ENCODE measurements at regions not wholly inside any gene's neighbourhood (a gene's known extent, or its start where the extent isn't known, plus 50 kb on each side); places are given as distances from the start of the nearest gene placed in this dataset.
"Not testable (repeated sequence)": the region's sequence is repeated elsewhere in the genome, so short reads cannot be mapped to it uniquely, and the experiment has no call there.

- POLR2A ChIA-PET, result not testable (repeated sequence)
These were observed 173.4 kb downstream of the ZNF37A start for GRCh38 chr10:38267555-38267954.

GRCh38 chr10:38271031-38271430 is 176.9 kb downstream of the ZNF37A start:
- H3K4me2 ChIP-seq (ENCODE audit: control insufficient read depth, insufficient read depth); DNase-seq (ENCODE audit: low read depth, low spot score); H3K27me3 ChIP-seq (replicated peaks in 1 of 2; ENCODE audit: control insufficient read depth in 2 of 2, insufficient read depth in 2 of 2, low read length in 1 of 2); H3K4me3 ChIP-seq; H4K20me1 ChIP-seq (ENCODE audit: control insufficient read depth, insufficient read depth); H3K4me1 ChIP-seq (ENCODE audit: control insufficient read depth, insufficient read depth, low read length); intact Hi-C loops (cut with micrococcal nuclease; ENCODE audit: unreplicated experiment); H3K9ac ChIP-seq (ENCODE audit: control insufficient read depth, insufficient read depth, low read length); H3K36me3 ChIP-seq (ENCODE audit: control insufficient read depth in 2 of 2, insufficient read depth in 2 of 2, low read length in 1 of 2); FAIRE-seq; RAD21 ChIA-PET (ENCODE audit: unreplicated experiment); BruUV-seq (replicated peaks); H2AFZ ChIP-seq (ENCODE audit: control insufficient read depth, low read depth, low read length); SMC1A ChIA-PET (ENCODE audit: uncharacterized antibody, unreplicated experiment); H3K79me2 ChIP-seq (ENCODE audit: control insufficient read depth, insufficient read depth, low read length); H3K9me3 ChIP-seq (replicated peaks; ENCODE audit: control insufficient read depth, insufficient read depth, low read length); ATAC-seq; H3K27ac ChIP-seq (ENCODE audit: control insufficient read depth, insufficient read depth); in situ Hi-C loops (cut with MboI); POLR2A ChIA-PET; CTCF ChIA-PET: not testable (repeated sequence)
- WGBS (ENCODE audit: insufficient coverage, insufficient replicate concordance, low lambda C conversion rate, missing lambda C conversion rate), result 11% methylated on average over 3 of the region's 3 CpGs

More at GRCh38 chr10:38267555-38267954, 173.4 kb downstream of the ZNF37A start:
- FAIRE-seq; DNase-seq (ENCODE audit: low read depth, low spot score); H2AFZ ChIP-seq (ENCODE audit: control insufficient read depth, low read depth, low read length); H3K27ac ChIP-seq (ENCODE audit: control insufficient read depth, insufficient read depth); RAD21 ChIA-PET (ENCODE audit: unreplicated experiment); H3K4me2 ChIP-seq (ENCODE audit: control insufficient read depth, insufficient read depth); intact Hi-C loops (cut with micrococcal nuclease; ENCODE audit: unreplicated experiment); SMC1A ChIA-PET (ENCODE audit: uncharacterized antibody, unreplicated experiment); in situ Hi-C loops (cut with MboI); H3K36me3 ChIP-seq (ENCODE audit: control insufficient read depth in 2 of 2, insufficient read depth in 2 of 2, low read length in 1 of 2); BruUV-seq (replicated peaks); H3K27me3 ChIP-seq (replicated peaks in 1 of 2; ENCODE audit: control insufficient read depth in 2 of 2, insufficient read depth in 2 of 2, low read length in 1 of 2); H3K4me1 ChIP-seq (ENCODE audit: control insufficient read depth, insufficient read depth, low read length); H3K9me3 ChIP-seq (replicated peaks; ENCODE audit: control insufficient read depth, insufficient read depth, low read length); ATAC-seq; H3K9ac ChIP-seq (ENCODE audit: control insufficient read depth, insufficient read depth, low read length); H3K4me3 ChIP-seq; CTCF ChIA-PET; H3K79me2 ChIP-seq (ENCODE audit: control insufficient read depth, insufficient read depth, low read length); H4K20me1 ChIP-seq (ENCODE audit: control insufficient read depth, insufficient read depth): not testable (repeated sequence)
- 5% methylated on average over 6 of the region's 6 CpGs for WGBS (ENCODE audit: insufficient coverage, insufficient replicate concordance, low lambda C conversion rate, missing lambda C conversion rate)

- H3K27ac ChIP-seq (ENCODE audit: control insufficient read depth, insufficient read depth); RAD21 ChIA-PET (ENCODE audit: unreplicated experiment); H2AFZ ChIP-seq (ENCODE audit: control insufficient read depth, low read depth, low read length); H3K79me2 ChIP-seq (ENCODE audit: control insufficient read depth, insufficient read depth, low read length); H3K9ac ChIP-seq (ENCODE audit: control insufficient read depth, insufficient read depth, low read length); H4K20me1 ChIP-seq (ENCODE audit: control insufficient read depth, insufficient read depth); H3K4me3 ChIP-seq; H3K4me2 ChIP-seq (ENCODE audit: control insufficient read depth, insufficient read depth); CTCF ChIA-PET; H3K9me3 ChIP-seq (replicated peaks; ENCODE audit: control insufficient read depth, insufficient read depth, low read length); POLR2A ChIA-PET; ATAC-seq; H3K36me3 ChIP-seq (ENCODE audit: control insufficient read depth in 2 of 2, insufficient read depth in 2 of 2, low read length in 1 of 2); SMC1A ChIA-PET (ENCODE audit: uncharacterized antibody, unreplicated experiment); FAIRE-seq; in situ Hi-C loops (cut with MboI); H3K4me1 ChIP-seq (ENCODE audit: control insufficient read depth, insufficient read depth, low read length); intact Hi-C loops (cut with micrococcal nuclease; ENCODE audit: unreplicated experiment); DNase-seq (ENCODE audit: low read depth, low spot score); H3K27me3 ChIP-seq (replicated peaks in 1 of 2; ENCODE audit: control insufficient read depth in 2 of 2, insufficient read depth in 2 of 2, low read length in 1 of 2); BruUV-seq (replicated peaks): not testable (repeated sequence)
- WGBS (ENCODE audit: insufficient coverage, insufficient replicate concordance, low lambda C conversion rate, missing lambda C conversion rate), result 19% methylated on average over 2 of the region's 2 CpGs
These were observed 180.7 kb downstream of the ZNF37A start for GRCh38 chr10:38274879-38275278.

- H4K20me1 ChIP-seq (ENCODE audit: control insufficient read depth, insufficient read depth); H3K4me1 ChIP-seq (ENCODE audit: control insufficient read depth, insufficient read depth, low read length); H2AFZ ChIP-seq (ENCODE audit: control insufficient read depth, low read depth, low read length); H3K36me3 ChIP-seq (ENCODE audit: control insufficient read depth in 2 of 2, insufficient read depth in 2 of 2, low read length in 1 of 2); H3K27ac ChIP-seq (ENCODE audit: control insufficient read depth, insufficient read depth); CTCF ChIA-PET; intact Hi-C loops (cut with micrococcal nuclease; ENCODE audit: unreplicated experiment); FAIRE-seq; H3K79me2 ChIP-seq (ENCODE audit: control insufficient read depth, insufficient read depth, low read length); POLR2A ChIA-PET; H3K4me3 ChIP-seq; BruUV-seq (replicated peaks); H3K9ac ChIP-seq (ENCODE audit: control insufficient read depth, insufficient read depth, low read length); SMC1A ChIA-PET (ENCODE audit: uncharacterized antibody, unreplicated experiment); in situ Hi-C loops (cut with MboI); H3K4me2 ChIP-seq (ENCODE audit: control insufficient read depth, insufficient read depth); ATAC-seq; DNase-seq (ENCODE audit: low read depth, low spot score); H3K27me3 ChIP-seq (replicated peaks in 1 of 2; ENCODE audit: control insufficient read depth in 2 of 2, insufficient read depth in 2 of 2, low read length in 1 of 2); H3K9me3 ChIP-seq (replicated peaks; ENCODE audit: control insufficient read depth, insufficient read depth, low read length); RAD21 ChIA-PET (ENCODE audit: unreplicated experiment): not testable (repeated sequence)
- WGBS (ENCODE audit: insufficient coverage, insufficient replicate concordance, low lambda C conversion rate, missing lambda C conversion rate), result 0% methylated on average over 2 of the region's 2 CpGs
These were observed 198.4 kb downstream of the ZNF37A start for GRCh38 chr10:38292560-38292959.
